Esophagus muscularis mucosa (tissue), 4 donors: ENCODE measurements at regions not wholly inside any gene's neighbourhood (a gene's known extent, or its start where the extent isn't known, plus 50 kb on each side); places are given as distances from the start of the nearest gene placed in this dataset.

Experiments
- DNase-seq: peaks from one replicate; pipeline ENCODE4 v3.0.0-alpha.2; 2017; ENCODE audit errors: extremely low spot score
- H3K27ac ChIP-seq, 4 donors: fragments of 200-600 bp; sonication (generic); replicated peaks in 1 of 4; 1 replicate in 3 of 4; 2 replicates in 1 of 4; pipeline ENCODE4 v1.5.1; 2016 to 2019; ENCODE audit warnings: mild to moderate bottlenecking in 1 of 4
- H3K27me3 ChIP-seq, 4 donors: fragments of 200-600 bp; sonication (generic); one replicate each; pipeline versions ENCODE4 v1.5.1 to v1.6.0; 2016 to 2019
- H3K36me3 ChIP-seq, 4 donors: fragments of 200-600 bp; sonication (generic); one replicate each; pipeline ENCODE4 v1.5.1; 2016 to 2019
- H3K4me1 ChIP-seq, 4 donors: fragments of 200-600 bp; sonication (generic); one replicate each; pipeline ENCODE4 v1.5.1; 2016 to 2019
- H3K4me3 ChIP-seq, 4 donors: fragments of 200-600 bp; sonication (generic); 1 replicate in 2 of 4; 2 replicates in 2 of 4; pipeline ENCODE4 v1.5.1; 2016 to 2019; ENCODE audit warnings: mild to moderate bottlenecking in 4 of 4, moderate library complexity in 1 of 4
- H3K9me3 ChIP-seq, 4 donors: fragments of 200-600 bp; sonication (generic); 1 replicate in 3 of 4; 2 replicates in 1 of 4; pipeline ENCODE4 v1.5.1; 2016 to 2019
- CTCF ChIP-seq, 3 experiments: fragments of 200-600 bp in 2 of 3; fragments of 450-650 bp in 1 of 3; sonication (generic) in 2 of 3; IDR thresholded peaks; one replicate each; pipeline ENCODE4 v1.5.1; 2017 to 2019; ENCODE audit warnings: antibody characterized with exemption in 3 of 3, mild to moderate bottlenecking in 2 of 3, moderate library complexity in 1 of 3
- EP300 ChIP-seq: sonication (generic); formaldehyde crosslinking; IDR thresholded peaks from one replicate; pipeline ENCODE4 v1.6.1; 2017; ENCODE audit warnings: antibody characterized with exemption
- POLR2A ChIP-seq: fragments of 450-650 bp; IDR thresholded peaks from one replicate; pipeline ENCODE4 v1.6.1; 2017; ENCODE audit warnings: antibody characterized with exemption, moderate library complexity, mild to moderate bottlenecking, low read depth
- POLR2AphosphoS5 ChIP-seq, 2 donors: sonication (generic); formaldehyde crosslinking; IDR thresholded peaks; one replicate each; pipeline ENCODE4 v1.6.1; 2017; ENCODE audit warnings: antibody characterized with exemption in 2 of 2
- WGBS: methylation state at CpG from one replicate; pipeline ENCODE4 v1.1.5; 2018; 5-methylcytosine and 5-hydroxymethylcytosine counted together
- intact Hi-C: fragments of 100-400 bp; cut with DNase I; formaldehyde crosslinking; loops from one replicate; pipeline ENCODE4 v1.15.1; 2023

- TF ChIP-seq POLR2A, result no peak
- TF ChIP-seq EP300, result no peak
- TF ChIP-seq CTCF (IDR thresholded peaks at IDR 0.05), result no peak
- no peak for TF ChIP-seq POLR2AphosphoS5 (IDR thresholded peaks at IDR 0.05)
- Histone ChIP-seq H3K4me3 (no peak overlapping the region), H3K4me1 (no peaks in the 10 kb centered on the region), H3K36me3 (no peaks in the 10 kb centered on the region), H3K27ac (no peak overlapping the region), H3K9me3 (no peaks in the 10 kb centered on the region), H3K27me3 (no peaks in the 10 kb centered on the region)
- WGBS, result 82% methylated on average over 3 of the region's 3 CpGs
- intact Hi-C loops, result no loop called here
- no peak for DNase-seq
Observed at GRCh38 chr7:106600569-106601373, 60.2 kb downstream of the CCDC71L start.

DNA sequence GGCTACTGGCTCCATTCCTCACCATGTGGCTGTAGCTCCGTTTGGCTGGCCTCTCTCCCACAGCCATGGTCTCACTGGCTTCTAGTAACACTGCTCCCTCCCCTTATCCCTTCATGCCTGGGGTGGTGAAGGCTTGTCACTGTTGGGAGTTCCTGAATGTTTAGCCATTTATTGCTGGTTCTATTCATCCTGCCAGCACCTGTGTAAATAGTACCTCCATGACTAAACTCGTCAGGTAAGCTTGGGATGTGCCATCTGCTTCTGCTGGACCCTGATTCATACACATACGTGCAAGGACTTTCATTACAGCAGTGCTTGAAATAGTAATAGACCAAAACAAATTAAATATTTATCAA, 61.6 kb downstream of the CCDC71L start:
- WGBS, result 82% methylated on average over 3 of the region's 3 CpGs
- Histone ChIP-seq H3K9me3 (no peaks in the 10 kb centered on the region), H3K4me3 (no peak overlapping the region)

DNA sequence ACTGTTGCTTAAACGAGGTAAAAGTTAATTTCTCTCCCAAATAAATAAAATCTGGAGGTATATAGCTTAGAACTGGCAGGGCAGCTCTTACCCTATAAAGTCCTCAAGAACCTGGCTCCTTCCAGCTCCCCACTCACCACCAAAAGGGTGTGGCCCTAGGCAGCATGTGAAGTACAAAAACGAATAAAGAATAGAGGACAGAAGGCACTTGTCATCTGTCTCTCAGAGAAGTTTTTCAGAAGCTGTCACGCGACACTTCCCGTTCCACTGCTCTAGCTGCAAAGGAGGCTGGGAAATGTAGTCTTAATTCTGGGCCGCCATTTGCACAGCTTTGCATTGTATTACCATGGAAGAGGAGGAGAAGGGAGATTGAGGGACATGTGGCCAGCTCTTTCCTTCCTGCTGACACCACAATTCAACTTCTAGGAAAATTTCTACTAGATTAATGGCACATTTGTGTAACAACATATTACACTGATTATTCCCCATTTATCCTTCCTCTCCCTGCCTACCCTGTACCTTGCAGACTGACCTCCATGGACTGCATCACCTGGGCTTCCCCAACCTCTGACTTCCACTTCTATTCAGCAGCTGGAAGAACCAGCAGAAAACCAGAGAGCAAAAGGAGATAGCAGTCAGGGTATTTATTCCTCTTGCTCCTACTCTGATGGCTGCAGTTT, 62.2 kb downstream of the CCDC71L start:
- Histone ChIP-seq H3K4me3 (peak overlapping the region; percentile 27 to 42 (median 34)), H3K9me3 (no peaks in the 10 kb centered on the region), H3K4me1 (no peaks in the 10 kb centered on the region), H3K27ac (no peak overlapping the region), H3K27me3 (no peaks in the 10 kb centered on the region), H3K36me3 (no peaks in the 10 kb centered on the region)
- TF ChIP-seq POLR2AphosphoS5 (IDR thresholded peaks at IDR 0.05), result peak in 1 of 2 donors; percentile 58
- TF ChIP-seq POLR2A, result no peak
- intact Hi-C loops, result no loop called here
- WGBS, result 13% methylated on average over 6 of the region's 6 CpGs
- no peak for DNase-seq

More for the DNA sequence above, 61.6 kb downstream of the CCDC71L start:
- Histone ChIP-seq H3K27me3 (no peaks in the 10 kb centered on the region), H3K36me3 (no peaks in the 10 kb centered on the region), H3K4me1 (no peaks in the 10 kb centered on the region), H3K27ac (no peak overlapping the region)
- intact Hi-C loops, result no loop called here
- no peak for TF ChIP-seq CTCF (IDR thresholded peaks at IDR 0.05)
- TF ChIP-seq POLR2A, result no peak
- TF ChIP-seq EP300, result no peak
- no peak for TF ChIP-seq POLR2AphosphoS5 (IDR thresholded peaks at IDR 0.05)
- no peak for DNase-seq

DNA sequence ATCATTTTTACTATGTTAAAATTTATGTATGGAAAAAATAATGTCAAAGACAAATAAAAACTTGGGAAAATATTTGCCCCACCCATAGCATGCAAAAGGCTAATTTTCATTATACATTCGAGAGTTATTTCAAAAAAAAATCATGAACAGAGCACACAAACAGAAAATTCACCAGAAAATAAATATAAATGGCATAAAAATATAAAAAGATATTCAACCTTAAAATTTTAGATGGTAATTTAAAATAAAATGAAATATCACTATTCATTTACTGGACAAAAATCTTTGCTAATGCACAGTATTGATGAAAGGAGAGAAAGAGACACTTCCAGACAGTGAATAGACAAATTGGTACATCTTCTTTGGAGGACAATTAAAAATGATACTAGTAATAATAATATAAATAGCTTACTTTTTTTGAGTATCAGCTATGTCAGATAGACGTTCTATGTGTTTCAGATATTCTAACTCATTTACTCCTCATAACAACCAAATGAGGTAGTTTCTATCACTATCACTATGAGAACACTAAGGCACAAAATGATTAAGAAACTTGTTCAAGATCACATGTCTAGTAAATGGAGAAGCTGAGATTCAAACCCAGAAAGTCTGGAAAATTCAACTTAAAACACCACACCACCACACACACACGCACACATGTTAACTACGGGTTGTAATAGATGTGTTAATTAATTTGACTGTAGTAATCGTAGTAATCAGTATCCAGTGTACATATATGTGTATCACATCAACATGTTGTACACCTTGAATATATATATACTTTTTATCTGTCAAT, 63.0 kb downstream of the CCDC71L start:
- H3K9me3 ChIP-seq, result no peaks in the 10 kb centered on the region
- no peaks in the 10 kb centered on the region for H3K4me1 ChIP-seq
- WGBS, result 82% methylated on average over 5 of the region's 5 CpGs
- no peak for DNase-seq
- intact Hi-C loops, result no loop called here
- H3K27ac ChIP-seq, result no peak overlapping the region
- H3K4me3 ChIP-seq, result peak overlapping the region in 1 of 4 donors; percentile 42
- TF ChIP-seq EP300, result no peak
- TF ChIP-seq POLR2A, result no peak
- TF ChIP-seq CTCF (IDR thresholded peaks at IDR 0.05), result no peak
- no peak for TF ChIP-seq POLR2AphosphoS5 (IDR thresholded peaks at IDR 0.05)
- no peaks in the 10 kb centered on the region for H3K27me3 ChIP-seq
- H3K36me3 ChIP-seq, result no peaks in the 10 kb centered on the region

GRCh38 chr7:106597014-106597413, 63.9 kb downstream of the CCDC71L start:
- intact Hi-C loops, result no loop called here
- no peaks in the 10 kb centered on the region for H3K9me3 ChIP-seq
- TF ChIP-seq EP300 (no peak), POLR2A (no peak), CTCF (IDR thresholded peaks at IDR 0.05) (no peak), POLR2AphosphoS5 (IDR thresholded peaks at IDR 0.05) (no peak)
- DNase-seq, result no peak
- no peak overlapping the region for H3K27ac ChIP-seq
- no peaks in the 10 kb centered on the region for H3K36me3 ChIP-seq
- WGBS, result 76% methylated on average over 2 of the region's 2 CpGs
- H3K4me1 ChIP-seq, result no peaks in the 10 kb centered on the region
- H3K4me3 ChIP-seq, result no peak overlapping the region
- H3K27me3 ChIP-seq, result no peaks in the 10 kb centered on the region
